GM12878 (cell line): ENCODE measurements at regions not wholly inside any gene's neighbourhood (a gene's known extent, or its start where the extent isn't known, plus 50 kb on each side); places are given as distances from the start of the nearest gene placed in this dataset.

Source experiments
- ATAC-seq: fragments of 200-7000 bp; cut with Tn5 transposase; 3 replicates; pipeline ENCODE4 v1.9.1; 2020; ENCODE audit warnings: mild to moderate bottlenecking, moderate library complexity
- BruUV-seq: library from RNA; stranded (reverse); fragments of 400-500 nt; replicated peaks from 2 replicates; lab custom pipeline; 2021; lab: Mats Ljungman, UMichigan
- CTCF ChIA-PET: fragments of 300-600 bp; sonication (Branson Sonifier 250); formaldehyde crosslinking; extraction: SDS; loops from one replicate; lab custom pipeline; 2021; ENCODE audit warnings: inconsistent platforms; lab: Yijun Ruan, JAX
- POLR2A ChIA-PET: fragments of 350-600 bp; formaldehyde crosslinking; extraction: SDS; loops from one replicate; lab custom pipeline; 2021; ENCODE audit warnings: inconsistent platforms; lab: Charles Lee
- RAD21 ChIA-PET: fragments of 300-600 bp; sonication (Branson Sonifier 250); formaldehyde crosslinking; loops from one replicate; lab custom pipeline; 2023; ENCODE audit warnings: antibody characterized with exemption; ENCODE audit not compliant: unreplicated experiment; lab: Charles Lee
- SMC1A ChIA-PET: fragments of 300-600 bp; sonication (Branson Sonifier 250); formaldehyde crosslinking; loops from one replicate; lab custom pipeline; 2023; ENCODE audit not compliant: unreplicated experiment, uncharacterized antibody; lab: Charles Lee
- DNase-seq: peaks from one replicate; pipeline ENCODE4 v3.0.0-alpha.2; 2011; ENCODE audit warnings: low read depth, low spot score
- FAIRE-seq: peaks from 3 replicates; lab custom pipeline; 2011; peaks lifted over from hg19 to GRCh38; lab: Jason Lieb, UNC
- H2AFZ ChIP-seq: 2 replicates; pipeline ENCODE4 v1.6.0; 2011; ENCODE audit warnings: low read depth, low read length, control low read depth; ENCODE audit not compliant: control insufficient read depth
- H3K27ac ChIP-seq: 2 replicates; pipeline ENCODE4 v1.5.1; 2011; ENCODE audit warnings: control low read depth; ENCODE audit not compliant: control insufficient read depth, insufficient read depth
- H3K27me3 ChIP-seq, 2 experiments: replicated peaks in 1 of 2; 2 replicates each; pipeline versions ENCODE4 v1.6.0 to v1.6.1; 2011; ENCODE audit warnings: low read length in 1 of 2; ENCODE audit not compliant: control insufficient read depth in 2 of 2, insufficient read depth in 2 of 2
- H3K36me3 ChIP-seq, 2 experiments: 2 replicates each; pipeline ENCODE4 v1.5.1; 2011; ENCODE audit warnings: low read length in 1 of 2; ENCODE audit not compliant: control insufficient read depth in 2 of 2, insufficient read depth in 2 of 2
- H3K4me1 ChIP-seq: 2 replicates; pipeline ENCODE4 v1.6.1; 2011; ENCODE audit warnings: mild to moderate bottlenecking, low read length, moderate library complexity, mixed read lengths; ENCODE audit not compliant: control insufficient read depth, insufficient read depth
- H3K4me2 ChIP-seq: 2 replicates; pipeline ENCODE4 v1.6.0; 2011; ENCODE audit warnings: control low read depth; ENCODE audit not compliant: control insufficient read depth, insufficient read depth
- H3K4me3 ChIP-seq: fragments of 200-600 bp; sonication (generic); 2 replicates; pipeline ENCODE4 v1.5.1; 2016
- H3K79me2 ChIP-seq: 2 replicates; pipeline ENCODE4 v1.6.0; 2011; ENCODE audit warnings: low read length; ENCODE audit not compliant: control insufficient read depth, insufficient read depth
- H3K9ac ChIP-seq: 2 replicates; pipeline ENCODE4 v1.8.0; 2011; ENCODE audit warnings: low read length, control low read depth, mixed read lengths; ENCODE audit not compliant: control insufficient read depth, insufficient read depth
- H3K9me3 ChIP-seq: replicated peaks from 3 replicates; pipeline ENCODE4 v1.5.1; 2011; ENCODE audit warnings: mild to moderate bottlenecking, low read length; ENCODE audit not compliant: control insufficient read depth, insufficient read depth
- H4K20me1 ChIP-seq: 2 replicates; pipeline ENCODE4 v1.6.0; 2011; ENCODE audit not compliant: control insufficient read depth, insufficient read depth
- ASH2L ChIP-seq: fragments of 300-600, 200-600 bp; sonication (generic); IDR thresholded peaks from 2 replicates; pipeline ENCODE4 v1.6.1; 2017; ENCODE audit warnings: low read depth, mild to moderate bottlenecking, borderline replicate concordance
- CHD2 ChIP-seq: IDR thresholded peaks from 2 replicates; pipeline ENCODE4 v1.6.1; 2011; ENCODE audit warnings: low read depth, low read length, improper control_type of control experiment, borderline replicate concordance
- ETV6 ChIP-seq, 2 experiments: fragments of 450-650 bp in 1 of 2; IDR thresholded peaks in 1 of 2; conservative IDR thresholded peaks in 1 of 2; 2 replicates each; pipeline ENCODE4 v1.6.1; 2014; ENCODE audit warnings: antibody characterized with exemption in 1 of 2, borderline replicate concordance in 1 of 2, low read depth in 1 of 2, mild to moderate bottlenecking in 1 of 2, moderate library complexity in 1 of 2
- HDAC2 ChIP-seq: fragments of 200-600 bp; sonication (generic); IDR thresholded peaks from 2 replicates; pipeline ENCODE4 v1.6.1; 2017
- HDAC6 ChIP-seq: fragments of 200-600 bp; sonication (generic); IDR thresholded peaks from one replicate; pipeline ENCODE4 v1.8.0; 2017; ENCODE audit warnings: antibody characterized with exemption; ENCODE audit not compliant: unreplicated experiment
- IKZF2 ChIP-seq, 2 experiments: fragments of 450-650 bp; IDR thresholded peaks; 2 replicates each; pipeline ENCODE4 v1.6.1; 2017; ENCODE audit warnings: mild to moderate bottlenecking in 2 of 2, moderate library complexity in 2 of 2
- IRF4 ChIP-seq: IDR thresholded peaks from 2 replicates; pipeline ENCODE4 v1.6.1; 2011; ENCODE audit warnings: low read depth, low read length
- MYB ChIP-seq: fragments of 150-350 bp; IDR thresholded peaks from 2 replicates; pipeline ENCODE4 v1.6.1; 2014; ENCODE audit warnings: mild to moderate bottlenecking, low read depth, low read length, borderline replicate concordance
- NFIC ChIP-seq: IDR thresholded peaks from 2 replicates; pipeline ENCODE4 v1.6.1; 2012; ENCODE audit warnings: low read depth, mild to moderate bottlenecking, inconsistent platforms, low read length, moderate library complexity
- NRF1 ChIP-seq: conservative IDR thresholded peaks from 2 replicates; pipeline ENCODE4 v1.6.1; 2011; ENCODE audit warnings: mild to moderate bottlenecking, low read depth, low read length, improper control_type of control experiment
- PKNOX1 ChIP-seq: fragments of 450-650 bp; IDR thresholded peaks from 2 replicates; pipeline ENCODE4 v1.6.1; 2016; ENCODE audit warnings: mild to moderate bottlenecking
- PRDM15 ChIP-seq: fragments of 450-650 bp; formaldehyde crosslinking; IDR thresholded peaks from 2 replicates; pipeline ENCODE4 v1.4.0; 2020; ENCODE audit warnings: mild to moderate bottlenecking, moderate library complexity
- RELB ChIP-seq: fragments of 450-650 bp; IDR thresholded peaks from 2 replicates; pipeline ENCODE4 v1.6.1; 2017; ENCODE audit warnings: low read depth, mild to moderate bottlenecking, moderate library complexity
- RUNX3 ChIP-seq: IDR thresholded peaks from 2 replicates; pipeline ENCODE4 v1.6.1; 2012; ENCODE audit warnings: low read length, inconsistent platforms
- SPI1 ChIP-seq: IDR thresholded peaks from 2 replicates; pipeline ENCODE4 v1.6.1; 2011; ENCODE audit warnings: low read depth, mild to moderate bottlenecking, low read length, moderate library complexity, borderline replicate concordance; ENCODE audit not compliant: insufficient read depth
- STAT3 ChIP-seq: IDR thresholded peaks from 2 replicates; pipeline ENCODE4 v1.6.1; 2011; ENCODE audit warnings: low read depth, low read length, improper control_type of control experiment
- USF2 ChIP-seq: IDR thresholded peaks from 2 replicates; pipeline ENCODE4 v1.6.1; 2011; ENCODE audit warnings: low read depth, low read length, improper control_type of control experiment, borderline replicate concordance
- ZSCAN29 ChIP-seq: fragments of 450-650 bp; IDR thresholded peaks from 2 replicates; pipeline ENCODE4 v1.6.1; 2017; ENCODE audit warnings: mild to moderate bottlenecking, moderate library complexity
- WGBS: methylation state at CpG from one replicate; pipeline ENCODE4 v1.1.6; 2016; ENCODE audit warnings: low lambda C conversion rate; ENCODE audit not compliant: insufficient replicate concordance, insufficient coverage; ENCODE audit errors: missing lambda C conversion rate; 5-methylcytosine and 5-hydroxymethylcytosine counted together
- in situ Hi-C: fragments of 300-500 bp; cut with MboI; formaldehyde crosslinking; loops from 9 replicates; pipeline ENCODE4 v1.14.3; 2018; ENCODE audit warnings: mixed read lengths
- intact Hi-C: fragments of 100-400 bp; cut with micrococcal nuclease; formaldehyde crosslinking; loops from one replicate; pipeline ENCODE4 v1.14.2; 2022; ENCODE audit not compliant: unreplicated experiment

GRCh38 chr13:46995874-46996273 lies 99.0 kb upstream of the HTR2A start:
- Histone ChIP-seq H3K9me3 (no peaks in the 10 kb centered on the region), H2AFZ (no peak overlapping the region), H3K79me2 (no peaks in the 10 kb centered on the region), H3K4me1 (peaks cover 17% of the 10 kb centered on the region), H3K27me3 (no peaks in the 10 kb centered on the region), H3K4me3 (no peak overlapping the region), H3K36me3 (no peaks in the 10 kb centered on the region), H3K4me2 (peak overlapping the region; percentile 15; the same call in 1 of the 2 replicates), H4K20me1 (no peaks in the 10 kb centered on the region), H3K27ac (no peak overlapping the region; the same call in 1 of the 2 replicates), H3K9ac (no peak overlapping the region)
- CTCF ChIA-PET, result interaction anchor here (0.9 to 1.8 kb wide), 4 partner anchors 9 to 39 kb away, joined by 3 to 5 read pairs (median 4); no protein-coding TSS in a partner anchor
- DNase-seq (peak; percentile 53), FAIRE-seq (peak; percentile 65), ATAC-seq (peak; percentile 90)
- WGBS, result 0% methylated on average over 1 of the region's 1 CpG
- RAD21 ChIA-PET, result no interaction called here
- BruUV-seq, result no TSS peak
- in situ Hi-C loops (no loop called here), intact Hi-C loops (loop anchor here (1.0 kb wide), 1 partner anchor 40 kb away; no protein-coding TSS in a partner anchor)
- SMC1A ChIA-PET, result interaction anchor here (1.0 to 1.9 kb wide), 7 partner anchors 9 to 42 kb away, joined by 3 to 8 read pairs (median 4); no protein-coding TSS in a partner anchor
- POLR2A ChIA-PET, result no interaction called here
- TF ChIP-seq USF2 (no peak), PRDM15 (no peak), ASH2L (no peak), RUNX3 (peak; percentile 68; the same call in 1 of the 2 replicates), CHD2 (no peak), ETV6 (conservative IDR thresholded peaks at IDR 0.05 in 1 of 2, IDR thresholded peaks at IDR 0.05 in 1 of 2; ENCODE audit: borderline replicate concordance in 1 of 2, low read depth in 1 of 2) (peak in 1 of 2 experiments; percentile 60; a peak in 1 of 4 replicates), SPI1 (peak; percentile 35; the same call in 1 of the 2 replicates), NFIC (peak; percentile 31; the same call in 1 of the 2 replicates), RELB (peak; percentile 32; the same call in 1 of the 2 replicates), ZSCAN29 (no peak), HDAC2 (no peak), IRF4 (0 out of 2 replicates have a peak, but pooled peaks have one; percentile 17), HDAC6 (no peak), MYB (no peak), STAT3 (no peak), NRF1 (no peak), PKNOX1 (no peak), IKZF2 (IDR thresholded peaks at IDR 0.05) (peak; percentile 79 to 85)
